HT-29 (cell line): ENCODE measurements at regions not wholly inside any gene's neighbourhood (a gene's known extent, or its start where the extent isn't known, plus 50 kb on each side); places are given as distances from the start of the nearest gene placed in this dataset.
A peak's percentile ranks its signal among the peaks of the same experiment; 100 is the strongest.

Experiments
- DNase-seq: peaks from one replicate; pipeline ENCODE4 v3.0.0-alpha.2; 2015; ENCODE audit warnings: low spot score

DNA sequence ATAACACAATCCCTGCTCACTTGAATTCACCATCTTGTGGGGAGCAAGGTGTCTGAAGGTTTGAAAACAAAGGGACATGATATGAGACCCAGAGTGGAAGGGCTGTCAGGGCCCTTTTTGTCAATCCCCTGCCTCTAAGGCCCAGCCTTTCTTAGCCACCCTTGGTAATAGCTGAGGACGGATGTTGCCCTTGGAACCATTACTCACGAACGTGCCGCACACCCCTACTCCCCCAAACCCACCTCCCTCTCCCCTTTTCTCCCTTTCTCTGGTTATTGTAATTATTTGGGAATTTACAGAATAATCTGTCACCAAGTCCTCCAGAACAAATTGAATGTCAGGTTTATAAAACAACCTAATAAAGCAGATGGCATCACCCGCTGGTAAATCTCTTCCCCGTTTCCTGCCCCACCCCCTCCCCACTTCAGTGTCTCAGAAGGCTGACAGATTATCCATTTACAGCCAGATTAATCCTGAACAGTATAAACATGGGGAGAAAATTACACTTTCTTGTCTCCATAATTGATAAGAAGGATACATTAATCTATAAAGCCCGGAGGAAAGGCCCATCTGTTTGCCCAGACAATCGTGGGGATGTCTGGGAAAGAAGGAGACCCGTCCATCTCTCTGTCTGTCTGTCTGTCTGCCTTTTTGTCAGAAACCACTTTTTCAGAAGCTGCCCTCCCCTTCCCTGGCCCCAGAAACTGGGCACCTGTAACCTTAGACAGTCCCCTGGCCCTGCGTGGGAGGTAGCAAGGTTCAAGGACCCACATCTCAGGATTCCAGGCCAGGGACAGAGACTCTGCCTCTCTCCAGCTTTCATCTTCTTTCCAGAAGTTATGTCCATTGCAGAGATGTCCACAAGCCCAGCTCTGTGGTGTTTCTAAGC, 60.6 kb upstream of the CD34 start:
- DNase-seq = no peak

DNA sequence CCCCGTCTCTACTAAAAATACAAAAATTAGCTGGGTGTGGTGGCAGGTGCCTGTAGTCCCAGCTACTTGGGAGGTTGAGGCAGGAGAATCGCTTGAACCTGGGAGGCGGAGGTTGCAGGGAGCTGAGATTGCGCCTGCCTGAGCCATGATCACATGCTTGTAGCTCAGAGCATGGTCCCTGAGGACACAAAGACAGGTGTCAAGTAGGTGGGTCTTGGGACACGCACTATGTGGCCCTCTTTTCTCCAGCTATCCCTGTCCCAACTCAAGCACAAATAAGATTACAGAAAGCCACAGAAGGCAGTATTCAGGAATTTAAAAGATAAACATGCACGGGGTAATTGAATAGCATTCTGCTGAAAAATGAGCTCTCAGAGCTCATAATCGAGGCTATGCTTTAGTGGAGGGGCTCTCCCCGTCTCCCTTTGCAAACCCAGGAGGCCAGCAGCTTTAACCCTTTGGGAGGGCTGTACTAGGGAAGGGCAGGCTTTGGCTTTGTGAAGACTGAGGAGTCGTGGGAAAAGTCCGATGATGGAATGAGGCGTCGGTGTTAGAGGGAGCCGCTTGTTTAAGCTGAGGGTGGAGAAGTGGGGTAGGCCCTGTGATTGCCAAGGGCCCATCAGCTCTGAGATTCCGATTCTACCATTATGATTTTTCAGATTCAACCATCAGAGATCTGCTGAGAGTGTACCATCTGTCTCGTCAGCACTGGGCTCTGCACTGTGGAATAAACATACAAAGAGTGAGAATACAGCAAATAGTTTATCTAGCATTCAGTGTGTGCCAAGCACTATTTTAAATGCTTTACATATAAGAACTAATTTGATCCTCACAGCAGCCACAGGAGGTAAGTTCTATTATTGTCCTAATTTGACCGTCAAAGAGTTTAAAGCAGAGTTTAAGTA, 59.7 kb upstream of the CD34 start:
- no peak for DNase-seq

DNA sequence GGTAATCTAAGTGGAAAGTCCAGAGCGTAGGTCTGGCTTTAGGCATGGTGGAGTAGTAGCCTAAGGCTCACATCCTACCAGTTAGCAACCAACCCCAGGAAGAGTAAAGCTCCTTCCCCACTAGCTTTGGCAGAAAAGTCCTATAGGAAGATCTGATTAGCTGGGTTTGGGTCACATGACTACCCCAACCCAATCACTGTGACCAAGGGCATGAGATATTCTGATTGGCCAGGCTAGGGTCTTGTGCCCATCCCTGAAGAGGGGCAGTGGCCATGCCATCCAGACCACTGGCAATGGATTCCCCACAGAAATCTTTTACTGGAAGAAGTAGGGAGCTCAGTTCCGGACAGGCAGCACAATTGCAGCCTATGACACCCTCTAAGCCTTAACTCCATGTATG, 58.6 kb upstream of the CD34 start:
- DNase-seq = no peak

DNA sequence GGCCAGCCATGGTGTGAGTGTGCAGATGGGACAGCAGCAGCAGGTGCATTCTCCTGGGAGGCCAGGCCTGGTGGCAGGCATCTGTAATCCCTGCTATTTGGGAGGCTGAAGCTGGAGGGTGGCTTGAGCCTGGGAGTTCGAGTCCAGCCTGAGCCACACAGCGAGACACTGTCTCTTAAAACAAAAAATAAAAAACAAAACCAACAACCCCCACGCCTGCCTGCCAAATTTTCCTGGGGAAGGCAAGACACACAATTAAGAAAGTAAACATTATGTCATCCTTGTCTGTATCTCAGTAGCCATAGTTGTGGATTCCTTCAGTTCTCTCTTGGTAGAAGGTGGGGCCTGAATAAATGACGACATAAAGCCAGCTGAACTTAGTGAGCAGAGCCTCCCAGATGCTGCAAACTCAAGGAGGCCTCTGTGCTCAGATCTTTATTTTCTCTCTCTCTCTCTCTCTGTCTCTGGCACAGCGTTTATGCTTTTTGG, 57.6 kb upstream of the CD34 start:
- DNase-seq = no peak

DNA sequence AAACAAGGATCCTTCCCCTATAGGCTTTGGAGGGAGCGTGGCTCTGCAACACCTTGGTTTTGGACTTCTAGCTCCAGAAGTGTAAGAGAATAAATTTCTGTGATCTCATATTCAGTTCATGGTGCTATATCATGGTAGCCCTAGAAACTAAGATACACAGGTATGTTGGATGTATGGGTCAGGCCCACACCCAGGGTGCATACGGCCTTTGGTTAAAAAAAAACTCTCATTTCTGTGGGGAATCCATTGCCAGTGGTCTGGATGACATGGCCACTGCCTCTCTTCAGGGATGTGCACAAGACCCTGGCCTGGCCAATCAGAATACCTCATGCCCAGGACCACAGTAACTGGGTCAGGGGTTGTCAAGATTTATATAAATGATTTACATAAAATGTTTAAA, 56.8 kb upstream of the CD34 start:
- no peak for DNase-seq

GRCh38 chr1:207966521-207966920, 55.6 kb upstream of the CD34 start:
- no peak for DNase-seq

- DNase-seq = no peak
Measured at GRCh38 chr1:207965392-207966387, 54.8 kb upstream of the CD34 start.

GRCh38 chr1:207964195-207964966, 53.5 kb upstream of the CD34 start:
- DNase-seq = no peak

- DNase-seq = peak; percentile 88
Measured at GRCh38 chr1:207963427-207964194, 52.7 kb upstream of the CD34 start.

GRCh38 chr1:207962716-207963426, 51.9 kb upstream of the CD34 start:
- DNase-seq = peak; percentile 46
